KG1 (cell line): ENCODE measurements at regions not wholly inside any gene's neighbourhood (a gene's known extent, or its start where the extent isn't known, plus 50 kb on each side); places are given as distances from the start of the nearest gene placed in this dataset.

ENCODE experiments used
- DNase-seq: peaks from one replicate; lab custom pipeline; 2025; lab: John Stamatoyannopoulos, UW

DNA sequence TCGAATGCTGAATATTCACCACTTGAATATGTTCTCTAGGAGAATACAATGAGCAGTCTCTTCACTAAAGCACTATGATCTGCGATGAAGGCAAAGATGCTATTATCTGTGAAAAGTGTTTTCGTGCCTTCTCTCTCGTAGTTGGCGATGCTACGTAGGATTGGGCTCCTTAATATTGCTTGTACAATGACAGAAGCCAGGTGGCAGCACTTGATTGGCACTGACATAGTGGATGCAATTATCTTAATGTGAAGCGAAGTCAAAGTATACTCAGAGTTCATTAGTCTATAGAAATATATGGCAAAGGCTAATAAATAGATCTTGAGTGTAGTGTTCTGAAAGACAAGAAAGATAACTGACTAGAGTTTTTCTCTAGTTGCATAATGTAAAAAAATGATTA is 1135.7 kb upstream of the AGA start:
- no peak for DNase-seq

DNA sequence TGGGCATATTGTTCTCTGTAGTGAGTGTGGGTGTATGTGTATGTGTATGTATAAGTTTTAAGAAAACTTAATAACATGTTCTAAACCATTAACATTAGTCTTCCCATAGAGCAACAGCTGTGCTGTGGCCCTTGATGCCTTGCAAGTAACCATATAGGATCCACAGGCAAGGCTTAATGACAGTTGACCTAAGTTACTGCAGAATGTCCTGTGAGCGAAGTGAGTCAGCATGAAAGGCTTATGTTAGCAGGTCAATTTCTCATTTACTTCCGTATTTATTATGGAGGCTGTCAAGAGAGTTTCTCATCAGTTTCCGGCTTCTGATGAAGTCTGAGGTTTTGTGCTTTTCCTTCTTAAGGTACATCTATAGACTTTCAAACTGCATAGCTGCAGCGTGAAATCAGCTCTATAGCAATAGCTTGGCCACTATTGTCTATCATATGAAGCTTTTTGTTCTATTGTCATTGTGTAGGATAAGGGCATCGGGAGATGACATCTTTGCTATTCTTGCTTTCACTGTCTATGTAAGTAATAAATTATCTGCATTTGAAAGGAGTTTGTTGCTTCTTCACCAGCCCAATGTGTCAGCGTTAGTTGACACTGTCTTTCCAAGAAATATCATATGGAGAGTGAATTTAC is 1153.4 kb upstream of the AGA start:
- no peak for DNase-seq

DNA sequence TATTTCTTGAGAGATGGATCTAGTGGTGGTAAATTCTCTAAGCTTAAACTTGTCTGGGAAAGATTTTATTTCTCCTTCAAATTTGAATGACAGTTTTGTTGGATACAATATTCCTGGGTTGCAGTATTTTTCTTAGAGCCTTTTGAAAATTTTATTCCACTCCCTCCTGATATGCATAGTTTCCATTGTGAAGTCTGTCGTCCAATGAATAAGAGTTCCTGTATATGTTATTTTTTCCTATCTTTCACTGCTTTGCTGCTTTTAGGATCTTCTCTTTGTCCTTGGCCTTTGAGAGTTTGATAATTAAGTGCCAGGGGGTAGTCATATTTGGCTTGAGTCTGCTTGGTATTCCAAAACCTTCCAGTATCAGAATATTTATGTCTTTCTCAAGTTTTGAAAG is 1156.4 kb upstream of the AGA start:
- no peak for DNase-seq

DNA sequence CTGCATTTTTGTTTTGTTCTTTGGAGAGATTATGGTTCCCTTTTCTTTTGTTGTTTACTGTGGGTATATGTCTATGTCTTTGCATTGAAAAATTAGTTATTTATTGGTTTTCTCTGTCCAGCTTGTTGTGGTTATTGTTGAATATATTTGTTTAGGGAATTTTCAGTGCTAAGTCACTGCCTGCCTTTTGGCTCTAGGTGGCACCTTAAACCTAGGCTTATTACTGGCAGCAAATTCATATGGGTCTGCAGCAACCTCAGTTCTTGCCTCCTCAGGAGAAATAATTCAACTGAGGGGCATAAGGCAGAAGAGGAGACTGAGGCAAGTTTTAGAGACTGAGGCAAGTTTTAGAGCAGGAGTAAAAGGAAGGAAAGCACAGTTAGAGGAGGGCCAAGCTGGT is 1157.3 kb upstream of the AGA start:
- no peak for DNase-seq

DNA sequence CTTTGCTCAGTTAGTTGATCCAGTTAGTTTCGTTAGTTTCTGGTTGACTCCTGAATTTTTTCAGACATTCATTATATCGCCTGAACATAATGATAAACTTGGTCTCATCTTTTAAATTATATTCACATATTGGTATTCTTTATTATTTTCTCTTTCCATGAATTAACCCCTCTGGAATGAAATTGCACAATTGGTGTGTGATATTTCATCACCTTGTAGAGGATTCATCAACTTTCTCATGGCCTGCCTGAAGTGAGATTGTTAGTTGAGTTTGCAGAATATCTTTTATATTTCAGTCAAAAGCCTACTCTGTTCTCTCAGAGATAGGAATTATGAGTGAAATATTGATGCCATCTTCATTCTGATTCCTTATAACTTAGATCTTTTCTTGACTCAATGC is 1160.6 kb upstream of the AGA start:
- DNase-seq: no peak

DNA sequence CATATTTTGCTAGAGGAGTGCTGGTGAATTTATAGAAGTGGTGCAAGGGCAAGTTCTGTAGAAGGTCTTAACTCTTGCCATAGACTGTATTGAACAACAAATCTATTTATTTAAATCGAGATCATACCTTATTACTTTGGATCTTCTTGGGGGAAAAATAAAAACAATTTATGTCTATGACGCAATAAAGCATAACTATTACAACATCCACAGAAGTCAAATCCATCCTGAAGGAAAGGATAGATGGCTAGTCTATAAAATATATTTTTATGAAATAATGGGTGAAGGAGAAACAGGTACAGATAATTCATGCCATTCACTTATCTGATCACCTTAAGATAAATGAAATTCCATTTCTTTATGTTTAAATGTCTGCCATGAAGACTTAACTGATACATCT is 1168.8 kb upstream of the AGA start:
- no peak for DNase-seq

DNA sequence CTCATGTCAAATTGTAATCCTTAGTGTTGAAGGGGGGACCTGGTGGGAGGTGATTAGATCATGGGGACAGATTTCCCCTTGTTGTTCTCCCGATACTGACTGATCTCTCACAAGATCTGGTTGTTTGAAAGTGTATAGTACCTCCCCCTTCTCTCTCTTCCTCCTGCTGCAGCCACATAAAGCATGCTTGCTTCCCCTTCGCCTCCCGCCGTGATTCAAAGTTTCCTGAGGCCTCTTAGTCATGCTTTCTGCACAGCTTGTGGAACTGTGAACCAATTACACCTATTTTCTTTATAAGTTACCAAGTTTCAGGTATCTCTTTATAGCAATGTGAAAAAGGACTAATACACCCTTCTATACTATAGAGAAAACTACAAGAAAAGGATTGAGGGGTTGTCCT is 1170.5 kb upstream of the AGA start:
- DNase-seq: no peak

DNA sequence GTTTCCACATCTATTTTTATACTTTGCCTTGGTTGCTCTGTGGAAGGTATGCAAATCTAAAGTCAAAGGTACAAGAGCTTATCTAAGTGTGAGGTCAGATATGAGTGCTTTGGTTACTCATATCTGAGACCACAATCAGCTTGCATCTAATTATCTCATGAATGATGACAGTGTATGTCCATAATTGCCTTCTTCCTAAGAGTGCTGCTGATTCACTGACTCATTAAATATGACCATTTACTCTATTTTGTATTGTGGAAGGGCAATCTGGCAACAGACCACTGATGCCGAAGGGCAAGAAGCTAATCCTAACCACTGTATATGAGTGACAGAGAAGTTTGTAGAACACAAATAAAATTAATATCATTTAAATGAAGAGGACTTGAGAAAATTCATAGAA is 1190.2 kb upstream of the AGA start:
- DNase-seq: no peak

DNA sequence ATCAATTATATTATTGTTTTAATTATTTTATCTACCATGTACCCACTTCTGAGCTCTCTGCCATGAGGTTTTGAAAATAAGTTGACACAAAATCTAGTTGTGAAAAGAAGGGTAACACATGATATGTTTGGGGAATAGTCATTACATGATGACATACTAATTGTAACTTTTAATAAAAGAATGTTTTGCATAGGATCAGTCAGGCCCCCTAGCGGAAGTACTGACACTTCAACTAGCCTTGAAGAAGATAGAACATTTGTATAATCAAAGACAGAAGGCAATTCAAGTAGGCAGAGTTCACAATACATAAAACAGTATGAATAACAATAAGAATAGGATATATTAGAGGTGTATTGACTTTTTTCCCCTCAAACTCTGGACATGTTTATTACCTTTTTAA is 1191.0 kb upstream of the AGA start:
- DNase-seq: no peak

DNA sequence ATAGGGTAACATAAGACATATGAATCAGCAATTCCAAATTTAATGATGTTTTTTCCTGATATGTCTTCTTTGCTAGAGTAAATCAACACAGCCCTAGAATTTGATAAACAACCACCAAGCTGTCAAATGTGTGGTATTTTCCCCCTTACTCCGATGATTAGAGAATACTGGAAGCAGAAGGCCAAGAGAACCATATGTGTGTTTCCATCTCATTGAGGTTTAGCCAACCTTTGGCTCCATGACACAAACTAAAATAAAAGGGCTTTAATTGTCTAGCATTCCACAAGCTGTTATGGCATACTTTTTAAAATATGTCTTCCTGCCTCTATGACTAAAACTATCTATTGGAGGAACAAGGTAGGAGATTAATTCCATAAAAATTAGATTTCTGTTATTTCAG is 1222.4 kb upstream of the AGA start:
- DNase-seq: no peak

DNA sequence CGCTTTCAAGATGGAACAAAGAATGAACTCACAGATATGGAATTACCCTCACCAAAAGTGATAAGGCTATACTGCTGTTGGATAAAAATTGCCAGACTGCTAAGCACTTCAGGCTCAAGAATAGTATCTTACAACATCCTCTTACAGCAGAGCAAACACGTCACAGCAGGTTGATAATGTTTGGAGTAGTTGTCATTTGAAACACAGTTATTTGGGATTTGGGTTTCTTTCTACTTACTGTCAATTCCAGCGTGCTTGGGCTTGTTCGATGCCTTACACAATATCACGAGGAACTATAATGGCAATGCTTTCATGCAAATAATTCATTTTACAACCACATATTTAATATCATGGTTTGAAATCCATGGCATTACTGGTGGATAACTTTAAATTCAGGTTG is 1223.7 kb upstream of the AGA start:
- DNase-seq: no peak

DNA sequence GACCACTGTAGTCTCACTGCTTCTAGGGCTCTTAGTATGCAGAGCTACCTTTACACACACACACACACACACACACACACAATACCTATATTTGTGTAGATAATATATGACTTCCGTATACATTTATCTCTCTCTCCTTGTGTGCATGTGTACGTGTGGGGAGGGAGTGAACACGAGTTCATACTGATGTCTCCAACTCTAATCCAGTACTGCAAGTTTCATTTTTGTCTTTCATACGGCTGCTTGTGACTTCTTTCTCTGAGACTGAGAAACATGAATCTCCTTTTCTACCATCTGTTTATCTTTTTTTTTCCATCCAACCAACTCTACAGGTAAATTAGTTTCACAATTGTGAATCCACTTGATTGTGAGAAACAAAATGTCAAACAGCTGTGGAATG is 1229.5 kb upstream of the AGA start:
- no peak for DNase-seq

DNA sequence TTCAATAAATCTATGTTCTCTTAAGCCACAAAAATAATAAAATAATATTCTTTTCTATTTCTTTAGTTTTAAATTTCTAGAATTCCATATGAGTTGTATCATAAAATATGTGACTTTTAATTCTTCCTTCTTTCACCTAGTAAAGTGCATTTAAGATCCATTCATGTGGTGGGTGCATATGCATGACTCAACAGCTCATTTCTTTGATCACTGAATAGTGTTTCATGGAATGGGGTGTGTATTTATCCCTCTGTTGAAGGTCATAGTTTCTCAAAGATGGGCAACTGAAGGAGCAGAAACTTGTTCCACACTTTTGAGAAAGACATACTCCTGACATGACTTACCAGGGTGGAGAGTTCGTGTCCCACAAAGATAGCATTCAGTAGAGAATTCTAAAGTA is 1230.3 kb upstream of the AGA start:
- DNase-seq: no peak

DNA sequence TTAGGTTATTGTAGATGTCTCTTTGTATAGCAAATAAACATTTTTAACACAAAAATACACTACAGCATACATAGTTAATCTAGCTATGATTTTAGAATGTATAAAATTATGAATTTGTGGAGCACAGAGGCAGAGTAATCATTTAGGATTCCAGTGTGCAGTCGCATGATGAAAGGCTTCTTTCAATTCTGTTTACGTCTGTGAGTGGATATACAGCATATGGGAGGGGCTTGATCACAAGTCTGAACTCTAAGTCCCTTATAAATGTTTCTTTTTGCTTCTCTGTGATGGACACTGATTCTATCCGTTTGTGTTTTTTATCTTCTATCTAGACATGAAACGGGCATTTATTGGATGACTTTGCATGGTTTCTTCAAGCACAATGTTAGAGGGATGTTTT is 1239.6 kb upstream of the AGA start:
- no peak for DNase-seq

DNA sequence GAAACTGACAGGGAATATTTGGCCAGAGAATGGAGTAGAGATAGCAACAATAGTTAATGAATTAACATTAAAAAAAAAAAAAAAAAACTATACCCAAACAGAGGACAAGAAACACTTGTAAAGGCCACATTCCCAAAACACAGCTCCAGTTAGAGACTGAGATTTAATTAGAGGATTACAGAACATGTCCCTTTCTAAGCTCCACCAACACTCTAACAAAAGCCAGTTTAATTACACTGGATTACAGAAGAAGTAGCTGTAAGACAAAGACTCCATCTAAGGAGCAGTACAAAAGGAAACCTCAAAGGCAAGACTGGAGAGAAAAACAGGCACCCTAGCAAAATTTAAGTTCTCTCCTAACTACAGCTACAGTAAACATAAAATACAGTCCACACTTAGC is 1247.7 kb upstream of the AGA start:
- DNase-seq: no peak

DNA sequence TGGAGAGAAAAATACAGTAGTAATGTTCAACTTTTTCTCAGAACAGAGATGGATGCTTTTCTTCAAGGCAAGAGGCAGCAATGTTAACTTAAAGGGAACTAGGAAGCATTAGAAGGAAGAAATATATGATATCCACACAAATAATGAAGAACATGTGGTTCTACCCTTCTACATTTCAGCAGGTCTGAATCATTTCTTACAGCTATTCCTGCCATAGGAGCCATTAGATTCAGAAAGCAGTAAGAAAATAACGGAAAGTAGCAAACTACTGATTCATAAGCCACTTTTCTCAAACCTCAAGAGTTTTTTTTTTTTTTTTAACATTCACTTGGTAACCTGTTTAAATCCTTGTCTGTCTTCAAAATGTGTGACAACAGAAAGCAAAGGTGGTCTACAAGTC is 1251.6 kb upstream of the AGA start:
- no peak for DNase-seq

DNA sequence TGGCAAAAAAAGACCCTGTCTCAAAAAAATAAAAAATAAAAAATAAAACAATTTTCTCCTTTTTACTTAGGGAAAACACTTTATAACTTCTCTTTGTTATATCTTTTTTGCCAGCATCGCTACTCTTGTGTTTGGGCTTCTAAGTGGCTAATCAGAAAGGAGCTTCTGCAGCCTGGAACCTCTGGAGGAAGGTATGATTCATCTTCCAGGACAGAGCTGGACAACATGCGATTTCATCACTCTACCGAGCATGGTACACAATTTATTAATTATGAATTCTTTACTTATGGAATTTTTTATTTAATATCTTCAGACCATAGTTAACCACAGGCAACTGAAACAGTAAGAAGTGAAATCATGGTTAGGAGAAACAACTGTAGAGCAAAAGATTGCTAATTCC is 1254.3 kb upstream of the AGA start:
- DNase-seq: no peak

DNA sequence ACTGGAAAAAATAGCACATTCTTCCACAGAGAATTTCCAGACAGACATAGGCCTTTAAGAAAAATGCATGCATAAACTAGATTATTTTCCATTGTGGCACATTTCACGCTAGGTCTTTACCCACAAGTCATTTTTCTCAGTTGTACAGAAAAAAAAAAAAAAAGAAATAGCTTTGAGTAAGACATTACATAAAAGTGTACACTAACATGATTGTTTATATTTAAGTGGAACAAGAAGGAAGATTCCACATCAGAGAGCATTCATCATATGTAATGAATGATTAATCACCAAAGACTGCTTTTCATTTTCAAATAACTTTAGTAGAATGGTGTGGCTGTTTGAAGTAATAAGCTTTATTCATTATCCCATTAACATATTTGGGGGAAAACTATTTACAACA is 1270.2 kb upstream of the AGA start:
- no peak for DNase-seq

DNA sequence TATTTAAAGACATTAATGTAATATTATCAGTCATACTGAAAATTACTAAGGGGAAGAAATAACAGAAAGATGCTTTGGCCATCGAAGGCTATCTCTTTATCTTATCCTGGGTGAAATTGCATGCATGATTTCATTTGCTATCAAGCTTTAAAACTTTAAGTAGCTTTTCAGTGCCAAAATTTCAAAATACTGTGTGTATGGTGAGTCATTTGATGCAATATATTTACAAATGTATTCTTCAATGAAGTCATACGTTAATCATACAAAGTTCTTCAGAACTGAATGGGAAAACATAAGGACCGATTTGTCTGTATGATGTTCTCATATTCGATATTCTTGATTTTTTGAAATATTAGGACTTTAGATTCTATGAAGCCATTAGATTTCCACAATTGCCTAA is 1295.8 kb upstream of the AGA start:
- no peak for DNase-seq

DNA sequence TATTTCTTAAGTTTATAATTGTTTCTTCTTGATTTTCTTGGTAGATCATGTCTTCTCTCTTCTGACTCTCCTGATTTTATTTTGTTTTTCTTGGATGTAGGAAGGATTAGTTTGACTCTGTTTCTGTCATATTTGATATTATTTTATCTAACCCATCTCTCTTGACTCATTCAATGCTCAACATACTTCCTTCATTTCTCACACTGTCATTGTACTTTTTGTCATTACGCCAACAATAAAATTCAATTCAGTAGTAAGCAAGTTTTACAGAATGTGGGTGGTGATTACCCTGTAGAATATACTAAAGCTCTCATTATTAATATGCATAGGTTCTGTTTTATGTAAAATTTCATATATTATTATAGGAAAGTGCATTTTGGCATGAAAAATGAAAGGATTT is 1303.0 kb upstream of the AGA start:
- no peak for DNase-seq

DNA sequence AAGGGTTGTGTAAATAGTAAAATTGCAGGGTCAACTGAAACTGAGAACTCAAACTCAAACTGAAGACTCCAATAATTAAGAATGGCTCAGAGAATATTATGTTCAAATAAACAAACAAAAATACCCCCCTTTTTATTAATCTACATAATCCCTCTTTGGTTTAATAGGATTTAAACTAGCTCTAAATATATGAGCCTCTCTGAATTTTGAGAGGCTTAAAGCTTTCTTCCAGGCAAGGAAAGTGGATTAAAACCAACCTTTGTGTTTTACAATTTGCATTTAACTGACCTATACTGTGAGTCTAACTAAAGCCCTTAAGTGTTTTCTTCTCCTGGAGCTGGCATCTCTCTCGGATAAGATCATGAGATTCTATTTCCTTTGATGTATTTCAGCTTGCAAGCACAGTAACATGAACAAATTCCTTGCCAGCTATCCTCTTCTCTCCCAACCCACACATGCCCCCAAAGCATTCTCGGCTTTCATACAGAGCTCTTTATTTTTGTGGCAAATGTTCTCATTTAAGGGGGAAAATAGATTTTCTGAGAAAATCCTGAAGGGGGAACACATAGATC is 1310.8 kb upstream of the AGA start:
- DNase-seq: no peak

DNA sequence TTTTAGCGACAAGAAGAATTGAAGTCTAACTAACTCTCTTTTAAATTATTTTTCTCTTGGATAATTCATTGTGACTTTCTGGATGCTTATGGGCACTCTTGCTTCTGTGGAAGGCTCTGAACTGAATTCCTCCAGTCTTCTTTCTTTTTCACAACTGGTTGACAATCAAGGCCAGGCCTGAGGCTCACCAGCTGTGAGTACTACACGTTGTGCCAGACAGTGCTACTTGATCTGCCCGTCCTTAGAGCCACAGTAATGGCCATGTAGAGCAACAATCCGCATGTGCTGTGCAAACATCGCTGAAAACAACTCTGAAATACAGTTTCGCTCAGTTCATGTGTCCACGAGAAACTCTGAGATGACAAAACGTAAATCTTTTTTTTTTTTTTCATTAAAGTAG is 1336.3 kb upstream of the AGA start:
- DNase-seq: no peak

DNA sequence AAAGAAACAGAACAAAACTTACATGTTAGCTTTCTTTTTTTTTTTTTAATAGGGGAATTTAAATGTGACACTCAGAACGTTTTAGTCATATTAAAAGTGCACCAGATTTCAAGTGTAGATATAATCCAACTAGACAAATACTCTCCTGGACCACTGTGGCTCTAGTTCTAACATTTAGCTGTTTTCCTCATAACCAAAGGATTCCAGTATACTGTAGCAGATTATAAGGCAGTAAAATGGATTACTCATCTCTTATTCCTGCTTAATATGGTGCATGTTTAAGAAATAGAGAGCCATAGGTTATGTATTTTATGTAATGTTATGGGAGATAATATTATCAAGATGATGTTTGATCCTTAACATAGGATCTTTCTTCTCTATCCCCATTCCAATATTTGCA is 1339.5 kb upstream of the AGA start:
- DNase-seq: no peak

DNA sequence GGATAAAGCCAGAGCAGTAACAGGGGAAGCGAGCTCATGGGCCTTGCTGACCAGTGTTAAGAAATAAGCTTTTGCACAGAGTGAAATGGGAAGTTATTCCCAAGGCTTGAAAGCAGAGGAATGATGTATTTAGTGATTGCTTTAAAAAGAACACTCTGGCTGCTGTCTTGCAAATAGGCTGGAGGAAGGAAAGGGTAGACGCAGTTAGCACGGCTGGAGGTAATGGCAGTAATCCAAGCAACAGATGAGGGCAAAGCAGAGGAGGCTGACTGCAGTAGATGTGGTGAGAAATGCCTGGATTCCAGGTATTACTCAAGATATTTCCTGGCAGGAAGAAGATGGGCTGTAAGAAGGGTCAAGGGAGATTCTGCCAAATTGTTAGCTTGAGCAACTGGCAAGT is 1342.3 kb upstream of the AGA start:
- no peak for DNase-seq

DNA sequence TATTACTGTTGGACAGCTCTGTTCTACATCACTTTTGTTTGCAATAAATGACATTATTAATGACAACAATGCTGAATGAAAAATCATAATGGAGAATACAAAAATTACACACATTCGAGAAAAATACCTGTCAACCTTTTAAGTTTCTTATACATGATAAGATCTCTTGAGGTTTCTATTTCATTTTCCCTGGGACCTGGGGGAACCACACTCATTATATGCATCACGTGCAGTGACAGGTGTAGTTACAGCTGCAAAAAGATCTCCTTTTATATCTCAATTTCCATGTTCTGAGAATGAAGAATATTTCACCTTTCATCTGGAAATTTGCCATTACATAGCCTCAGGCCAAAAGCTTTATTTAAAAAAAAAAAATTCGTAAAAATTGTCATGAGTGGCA is 1347.0 kb upstream of the AGA start:
- DNase-seq: no peak
